HUES6 (cell line): ENCODE measurements at regions not wholly inside any gene's neighbourhood (a gene's known extent, or its start where the extent isn't known, plus 50 kb on each side); places are given as distances from the start of the nearest gene placed in this dataset.

Source experiments
- H3K27ac ChIP-seq: 2 replicates; pipeline ENCODE4 v1.7.0; 2013; ENCODE audit warnings: low read depth, mild to moderate bottlenecking, low read length, inconsistent platforms
- H3K27me3 ChIP-seq: 2 replicates; pipeline ENCODE4 v1.6.1; 2013; ENCODE audit warnings: low read length; ENCODE audit not compliant: control insufficient read depth, insufficient read depth
- H3K36me3 ChIP-seq: 2 replicates; pipeline ENCODE4 v1.6.1; 2013; ENCODE audit warnings: low read length; ENCODE audit not compliant: control insufficient read depth, insufficient read depth
- H3K4me1 ChIP-seq: 2 replicates; pipeline ENCODE4 v1.6.1; 2013; ENCODE audit warnings: low read length; ENCODE audit not compliant: control insufficient read depth, insufficient read depth
- H3K4me3 ChIP-seq: 2 replicates; pipeline ENCODE4 v1.5.1; 2013; ENCODE audit warnings: low read depth, low read length
- H3K9ac ChIP-seq: one replicate; pipeline ENCODE4 v1.6.1; 2013; ENCODE audit warnings: mild to moderate bottlenecking, low read length
- H3K9me3 ChIP-seq: 2 replicates; pipeline ENCODE4 v1.6.1; 2013; ENCODE audit warnings: low read depth, low read length; ENCODE audit not compliant: control insufficient read depth, insufficient read depth

DNA sequence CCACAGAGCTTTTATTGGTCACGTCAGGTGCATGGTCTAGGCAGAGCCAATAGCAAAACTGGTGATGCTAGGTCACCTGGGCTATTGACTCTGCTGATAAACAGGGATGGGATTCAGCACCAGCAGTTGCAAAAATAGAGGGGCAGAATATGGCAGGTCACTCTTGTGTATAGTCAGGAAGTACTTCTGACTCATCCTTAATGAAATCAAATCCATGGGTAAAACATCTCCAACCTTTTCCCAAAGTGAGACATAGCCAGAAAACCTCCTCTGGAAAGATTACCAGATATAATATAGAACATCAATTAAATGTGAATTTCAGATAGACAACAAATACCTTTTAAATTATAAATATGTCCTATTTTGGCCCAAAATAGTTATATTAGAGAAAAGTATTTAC lies 383.2 kb downstream of the METTL15 start:
- 0 out of 2 replicates have a peak, but pooled peaks cover 4% of the 10 kb centered on the region for H3K9me3 ChIP-seq

GRCh38 chr11:28490773-28491382 lies 382.7 kb downstream of the METTL15 start:
- H3K36me3 ChIP-seq: no peaks in the 10 kb centered on the region

More for the DNA sequence above, 383.2 kb downstream of the METTL15 start:
- Histone ChIP-seq H3K27ac (no peak overlapping the region), H3K27me3 (no peaks in the 10 kb centered on the region), H3K36me3 (no peaks in the 10 kb centered on the region), H3K9ac (no peak overlapping the region), H3K4me3 (no peak overlapping the region), H3K4me1 (no peaks in the 10 kb centered on the region)

DNA sequence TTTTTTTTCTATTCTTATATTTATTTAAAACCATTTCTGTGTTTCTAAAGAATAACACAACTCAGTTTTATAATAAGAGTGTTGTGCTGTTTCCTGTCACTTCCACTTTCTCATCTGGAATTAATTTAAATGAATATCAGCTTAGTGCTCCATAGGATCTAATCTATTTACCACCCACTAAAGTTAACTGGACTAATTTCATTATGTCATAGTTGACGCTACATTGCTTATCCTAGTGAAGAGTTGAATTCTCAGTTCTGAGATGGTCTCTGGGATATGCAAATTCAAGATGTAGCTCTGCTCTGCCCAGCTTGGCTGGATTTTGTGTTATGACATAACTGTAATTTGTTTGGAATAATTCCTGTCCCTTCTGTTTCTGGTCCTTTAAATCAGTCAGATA lies 380.1 kb downstream of the METTL15 start:
- no peaks in the 10 kb centered on the region for H3K36me3 ChIP-seq
- no peak overlapping the region for H3K4me3 ChIP-seq
- no peaks in the 10 kb centered on the region for H3K4me1 ChIP-seq
- no peaks in the 10 kb centered on the region for H3K9me3 ChIP-seq
- no peak overlapping the region for H3K27ac ChIP-seq
- H3K27me3 ChIP-seq: no peaks in the 10 kb centered on the region
- H3K9ac ChIP-seq: no peak overlapping the region

More at GRCh38 chr11:28490773-28491382, 382.7 kb downstream of the METTL15 start:
- Histone ChIP-seq H3K27me3 (no peaks in the 10 kb centered on the region), H3K4me3 (no peak overlapping the region), H3K9ac (no peak overlapping the region), H3K27ac (no peak overlapping the region), H3K9me3 (0 out of 2 replicates have a peak, but pooled peaks cover 4% of the 10 kb centered on the region), H3K4me1 (no peaks in the 10 kb centered on the region)

GRCh38 chr11:28483072-28483867 lies 375.1 kb downstream of the METTL15 start:
- Histone ChIP-seq H3K27me3 (no peaks in the 10 kb centered on the region), H3K4me1 (no peaks in the 10 kb centered on the region), H3K27ac (no peak overlapping the region), H3K9ac (no peak overlapping the region), H3K36me3 (no peaks in the 10 kb centered on the region), H3K9me3 (no peaks in the 10 kb centered on the region), H3K4me3 (no peak overlapping the region)

DNA sequence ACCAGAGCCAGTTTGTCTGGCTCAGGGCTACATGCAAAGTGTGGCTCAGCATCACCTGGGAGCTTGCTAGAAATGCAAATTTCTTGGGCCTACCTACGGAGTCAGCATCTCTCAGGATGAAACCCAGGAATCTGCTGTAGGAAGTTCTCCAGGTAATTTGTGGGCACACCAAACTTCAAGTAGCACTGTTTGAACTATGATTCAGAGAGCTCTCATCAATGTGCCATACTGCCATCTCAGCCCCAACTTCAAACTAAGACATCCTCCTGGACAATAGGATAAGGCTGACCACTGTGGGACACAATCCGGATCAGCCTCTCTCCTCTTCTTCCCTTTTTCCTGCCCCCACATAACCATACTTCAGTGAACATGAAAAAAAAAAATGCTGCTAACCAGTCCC lies 374.5 kb downstream of the METTL15 start:
- no peaks in the 10 kb centered on the region for H3K36me3 ChIP-seq
- no peak overlapping the region for H3K9ac ChIP-seq
- H3K27ac ChIP-seq: no peak overlapping the region
- no peak overlapping the region for H3K4me3 ChIP-seq
- no peaks in the 10 kb centered on the region for H3K4me1 ChIP-seq
- no peaks in the 10 kb centered on the region for H3K27me3 ChIP-seq
- no peaks in the 10 kb centered on the region for H3K9me3 ChIP-seq

- Histone ChIP-seq H3K36me3 (no peaks in the 10 kb centered on the region), H3K27ac (no peak overlapping the region), H3K9me3 (no peaks in the 10 kb centered on the region), H3K4me1 (no peaks in the 10 kb centered on the region), H3K9ac (no peak overlapping the region), H3K27me3 (no peaks in the 10 kb centered on the region), H3K4me3 (no peak overlapping the region)
Measured at GRCh38 chr11:28481616-28482480, 373.7 kb downstream of the METTL15 start.

- Histone ChIP-seq H3K9ac (no peak overlapping the region), H3K27ac (no peak overlapping the region), H3K4me3 (no peak overlapping the region), H3K27me3 (no peaks in the 10 kb centered on the region), H3K36me3 (no peaks in the 10 kb centered on the region), H3K4me1 (no peaks in the 10 kb centered on the region), H3K9me3 (no peaks in the 10 kb centered on the region)
Measured at GRCh38 chr11:28480406-28480805, 372.2 kb downstream of the METTL15 start.

DNA sequence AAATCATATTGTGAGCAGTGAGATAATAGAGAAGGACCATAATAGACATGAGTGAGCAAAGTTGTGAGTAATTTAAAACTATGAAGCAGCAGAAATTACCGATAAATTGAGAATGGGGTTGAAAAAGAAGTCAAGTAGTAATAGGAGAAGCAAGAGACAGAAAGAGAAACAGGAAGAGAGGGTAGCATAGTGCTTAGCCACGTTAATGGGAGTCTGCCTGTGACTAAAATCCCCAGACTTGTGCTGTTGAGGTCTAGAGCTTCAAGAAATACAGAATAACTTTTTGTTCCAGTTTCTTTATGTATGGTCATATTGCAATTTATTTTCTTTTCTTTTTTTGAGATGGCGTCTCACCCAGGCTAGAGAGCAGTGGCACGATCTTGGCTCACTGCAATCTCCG lies 368.7 kb downstream of the METTL15 start:
- Histone ChIP-seq H3K36me3 (no peaks in the 10 kb centered on the region), H3K9me3 (no peaks in the 10 kb centered on the region), H3K27me3 (no peaks in the 10 kb centered on the region), H3K4me1 (no peaks in the 10 kb centered on the region), H3K9ac (no peak overlapping the region), H3K27ac (no peak overlapping the region), H3K4me3 (no peak overlapping the region)

DNA sequence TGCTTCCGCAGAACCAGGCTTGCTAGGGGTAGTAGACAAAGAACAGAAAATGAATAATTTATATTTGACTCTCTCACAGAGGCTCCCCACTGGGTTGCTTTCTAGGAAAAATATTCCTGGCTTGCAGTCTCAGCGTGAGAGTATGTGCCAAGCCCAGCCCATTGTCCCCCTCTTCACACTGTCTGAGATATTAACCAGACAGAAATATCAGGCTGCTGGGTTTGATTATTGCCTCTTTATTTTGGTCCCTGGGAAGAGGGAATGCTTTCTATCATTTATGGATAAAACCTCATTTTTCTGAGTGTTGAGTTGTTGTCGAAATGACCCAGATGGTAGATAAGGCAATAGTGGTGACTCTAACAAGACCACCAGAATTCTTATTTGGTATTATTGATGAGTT lies 367.9 kb downstream of the METTL15 start:
- no peaks in the 10 kb centered on the region for H3K9me3 ChIP-seq
- H3K27me3 ChIP-seq: no peaks in the 10 kb centered on the region
- H3K27ac ChIP-seq: no peak overlapping the region
- H3K4me3 ChIP-seq: no peak overlapping the region
- no peaks in the 10 kb centered on the region for H3K4me1 ChIP-seq
- H3K9ac ChIP-seq: no peak overlapping the region
- no peaks in the 10 kb centered on the region for H3K36me3 ChIP-seq

- H3K27me3 ChIP-seq: no peaks in the 10 kb centered on the region
Measured at GRCh38 chr11:28472904-28473303, 364.7 kb downstream of the METTL15 start.

DNA sequence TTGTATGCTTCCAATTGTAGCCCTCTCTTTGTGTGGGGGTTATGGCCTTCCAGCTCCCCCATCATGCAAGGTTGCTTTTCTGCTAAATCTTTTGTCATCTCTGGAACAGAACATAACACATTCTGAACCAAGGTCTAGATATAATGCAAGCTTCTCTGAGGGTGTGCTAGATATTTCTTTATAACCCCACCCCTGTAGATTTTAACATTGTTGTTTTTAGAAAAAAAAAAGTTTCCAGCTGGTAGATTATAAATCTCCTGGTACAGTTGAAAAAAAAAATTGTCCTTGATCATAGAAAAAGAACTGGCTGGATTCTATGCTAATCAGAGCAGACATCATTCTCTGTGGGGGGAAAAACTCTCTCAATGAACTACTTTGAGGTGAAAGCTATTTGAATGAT lies 363.3 kb downstream of the METTL15 start:
- no peaks in the 10 kb centered on the region for H3K9me3 ChIP-seq
- H3K36me3 ChIP-seq: no peaks in the 10 kb centered on the region
- H3K27me3 ChIP-seq: no peaks in the 10 kb centered on the region
- no peaks in the 10 kb centered on the region for H3K4me1 ChIP-seq
- H3K4me3 ChIP-seq: no peak overlapping the region
- no peak overlapping the region for H3K9ac ChIP-seq
- no peak overlapping the region for H3K27ac ChIP-seq

More at GRCh38 chr11:28472904-28473303, 364.7 kb downstream of the METTL15 start:
- H3K27ac ChIP-seq: no peak overlapping the region
- no peak overlapping the region for H3K4me3 ChIP-seq
- H3K4me1 ChIP-seq: no peaks in the 10 kb centered on the region
- H3K36me3 ChIP-seq: no peaks in the 10 kb centered on the region
- no peaks in the 10 kb centered on the region for H3K9me3 ChIP-seq
- no peak overlapping the region for H3K9ac ChIP-seq
